CD14-positive monocyte (primary cell): ENCODE measurements at regions not wholly inside any gene's neighbourhood (a gene's known extent, or its start where the extent isn't known, plus 50 kb on each side); places are given as distances from the start of the nearest gene placed in this dataset.
A peak's percentile ranks its signal among the peaks of the same experiment; 100 is the strongest.

Source experiments
- DNase-seq, 3 donors: peaks; one replicate each; pipeline ENCODE4 v3.0.0-alpha.2; 2011 to 2022
- H2AFZ ChIP-seq: 2 replicates; pipeline ENCODE4 v1.6.0; 2012; ENCODE audit warnings: mild to moderate bottlenecking, low read depth, low read length, inconsistent platforms; ENCODE audit not compliant: insufficient read depth, poor library complexity, severe bottlenecking
- H3K27ac ChIP-seq, 2 donors: 1 replicate in 1 of 2; 2 replicates in 1 of 2; pipeline ENCODE4 v1.5.1; 2012 to 2013; ENCODE audit warnings: low read length in 2 of 2, control low read depth in 1 of 2, inconsistent platforms in 1 of 2, low read depth in 1 of 2, mild to moderate bottlenecking in 1 of 2
- H3K27me3 ChIP-seq, 2 donors: one replicate each; pipeline versions ENCODE4 v1.6.0 to v1.6.1; 2011 to 2013; ENCODE audit warnings: low read length in 2 of 2; ENCODE audit not compliant: control insufficient read depth in 2 of 2, insufficient read depth in 2 of 2
- H3K36me3 ChIP-seq, 2 donors: replicated peaks in 1 of 2; 1 replicate in 1 of 2; 2 replicates in 1 of 2; pipeline versions ENCODE4 v1.5.1 to v1.6.1; 2012 to 2013; ENCODE audit warnings: low read length in 2 of 2, control low read depth in 1 of 2, inconsistent platforms in 1 of 2, mild to moderate bottlenecking in 1 of 2; ENCODE audit not compliant: insufficient read depth in 2 of 2, control insufficient read depth in 1 of 2
- H3K4me1 ChIP-seq, 2 donors: 1 replicate in 1 of 2; 2 replicates in 1 of 2; pipeline versions ENCODE4 v1.5.1 to v1.6.1; 2012 to 2013; ENCODE audit warnings: low read length in 2 of 2, control low read depth in 1 of 2, inconsistent platforms in 1 of 2, mild to moderate bottlenecking in 1 of 2, moderate library complexity in 1 of 2; ENCODE audit not compliant: insufficient read depth in 2 of 2, control insufficient read depth in 1 of 2
- H3K4me2 ChIP-seq: replicated peaks from 2 replicates; pipeline ENCODE3; 2012; ENCODE audit warnings: low read length, moderate library complexity, mild to moderate bottlenecking; ENCODE audit not compliant: poor library complexity, severe bottlenecking; ENCODE audit errors: extremely low read depth
- H3K4me3 ChIP-seq, 3 experiments: fragments of 200-600 bp in 1 of 3; sonication (generic) in 1 of 3; replicated peaks in 1 of 3; 1 replicate in 2 of 3; 2 replicates in 1 of 3; pipeline ENCODE4 v1.5.1; 2011 to 2013; ENCODE audit warnings: low read length in 3 of 3, mild to moderate bottlenecking in 3 of 3, control low read depth in 2 of 3, low read depth in 2 of 3, inconsistent platforms in 1 of 3, moderate library complexity in 1 of 3
- H3K79me2 ChIP-seq: 2 replicates; pipeline ENCODE4 v1.6.0; 2012; ENCODE audit warnings: mild to moderate bottlenecking, control low read depth, inconsistent platforms, low read length, moderate library complexity; ENCODE audit not compliant: insufficient read depth
- H3K9ac ChIP-seq: 2 replicates; pipeline ENCODE4 v1.6.0; 2017; ENCODE audit warnings: low read length, mild to moderate bottlenecking; ENCODE audit not compliant: insufficient read depth, poor library complexity, severe bottlenecking
- H3K9me3 ChIP-seq, 2 donors: replicated peaks in 1 of 2; 1 replicate in 1 of 2; 2 replicates in 1 of 2; pipeline versions ENCODE4 v1.5.1 to v1.6.1; 2012 to 2013; ENCODE audit warnings: low read length in 2 of 2, control low read depth in 1 of 2; ENCODE audit not compliant: control insufficient read depth in 1 of 2, insufficient read depth in 1 of 2
- H4K20me1 ChIP-seq: 2 replicates; pipeline ENCODE4 v1.6.0; 2012; ENCODE audit warnings: mild to moderate bottlenecking, low read length, control low read depth, moderate library complexity; ENCODE audit not compliant: insufficient read depth
- H3K27ac Mint-ChIP-seq, 7 donors: one replicate each; pipeline ENCODE4 v1.8.0; 2020; ENCODE audit warnings: mild to moderate bottlenecking in 7 of 7, mixed read lengths in 7 of 7, moderate library complexity in 6 of 7, inconsistent platforms in 2 of 7
- H3K27me3 Mint-ChIP-seq, 3 donors: one replicate each; pipeline ENCODE4 v1.8.0; 2021 to 2022; ENCODE audit warnings: low read depth in 3 of 3, mild to moderate bottlenecking in 3 of 3, mixed read lengths in 3 of 3, moderate library complexity in 3 of 3, inconsistent platforms in 1 of 3
- H3K36me3 Mint-ChIP-seq, 2 donors: one replicate each; pipeline ENCODE4 v1.8.0; 2020; ENCODE audit warnings: mixed read lengths in 2 of 2, inconsistent platforms in 1 of 2, mild to moderate bottlenecking in 1 of 2
- H3K4me1 Mint-ChIP-seq: one replicate; pipeline ENCODE4 v1.8.0; 2020; ENCODE audit warnings: mild to moderate bottlenecking, mixed read lengths
- H3K4me3 Mint-ChIP-seq, 2 donors: one replicate each; pipeline ENCODE4 v1.8.0; 2020; ENCODE audit warnings: mild to moderate bottlenecking in 2 of 2, mixed read lengths in 2 of 2, moderate library complexity in 1 of 2
- H3K9me3 Mint-ChIP-seq, 7 donors: one replicate each; pipeline ENCODE4 v1.8.0; 2020 to 2022; ENCODE audit warnings: mixed read lengths in 7 of 7, mild to moderate bottlenecking in 6 of 7, moderate library complexity in 6 of 7, inconsistent platforms in 2 of 7
- WGBS: methylation state at CpG from one replicate; pipeline ENCODE4 v1.1.5; 2013; ENCODE audit warnings: missing lambda C conversion rate; ENCODE audit not compliant: insufficient coverage; 5-methylcytosine and 5-hydroxymethylcytosine counted together
- intact Hi-C, 2 donors: fragments of 100-400 bp; cut with micrococcal nuclease; formaldehyde crosslinking; loops; one replicate each; pipeline versions ENCODE4 v1.15.0 to v1.15.1; 2023
- TF ChIP-seq, protein P1 (sequence below): fragments of 200-600 bp; IDR thresholded peaks from one replicate; pipeline ENCODE4 v1.8.0; 2022; ENCODE audit warnings: antibody characterized with exemption, mild to moderate bottlenecking

GRCh38 chr11:10397226-10397987 is 57.7 kb upstream of the AMPD3 start:
- H3K27me3 Mint-ChIP-seq: peaks cover 5 to 16% (median 11%) of the 10 kb centered on the region in 3 donors
- Histone ChIP-seq H3K4me2 (no peak overlapping the region), H3K27me3 (peaks cover 0 to 1% of the 10 kb centered on the region in 2 donors), H3K4me3 (no peak overlapping the region), H3K27ac (no peak overlapping the region), H3K9me3 (no peaks in the 10 kb centered on the region), H4K20me1 (no peaks in the 10 kb centered on the region), H3K79me2 (no peaks in the 10 kb centered on the region), H3K9ac (no peak overlapping the region), H3K4me1 (peaks cover 42 to 43% of the 10 kb centered on the region in 2 donors), H3K36me3 (no peaks in the 10 kb centered on the region), H2AFZ (no peak overlapping the region)
- peaks cover 0 to 7% of the 10 kb centered on the region in 2 donors for H3K36me3 Mint-ChIP-seq
- peak overlapping the region in 3 of 7 donors; percentile 13 to 80 (median 65) for H3K27ac Mint-ChIP-seq
- H3K4me3 Mint-ChIP-seq: no peak overlapping the region
- WGBS: 100% methylated on average over 1 of the region's 7 CpGs
- no peak for DNase-seq
- intact Hi-C loops: no loop called here
- peaks cover 0 to 7% (median 3%) of the 10 kb centered on the region in 7 donors for H3K9me3 Mint-ChIP-seq
- H3K4me1 Mint-ChIP-seq: peaks cover 55% of the 10 kb centered on the region
- TF ChIP-seq, protein P1, sequence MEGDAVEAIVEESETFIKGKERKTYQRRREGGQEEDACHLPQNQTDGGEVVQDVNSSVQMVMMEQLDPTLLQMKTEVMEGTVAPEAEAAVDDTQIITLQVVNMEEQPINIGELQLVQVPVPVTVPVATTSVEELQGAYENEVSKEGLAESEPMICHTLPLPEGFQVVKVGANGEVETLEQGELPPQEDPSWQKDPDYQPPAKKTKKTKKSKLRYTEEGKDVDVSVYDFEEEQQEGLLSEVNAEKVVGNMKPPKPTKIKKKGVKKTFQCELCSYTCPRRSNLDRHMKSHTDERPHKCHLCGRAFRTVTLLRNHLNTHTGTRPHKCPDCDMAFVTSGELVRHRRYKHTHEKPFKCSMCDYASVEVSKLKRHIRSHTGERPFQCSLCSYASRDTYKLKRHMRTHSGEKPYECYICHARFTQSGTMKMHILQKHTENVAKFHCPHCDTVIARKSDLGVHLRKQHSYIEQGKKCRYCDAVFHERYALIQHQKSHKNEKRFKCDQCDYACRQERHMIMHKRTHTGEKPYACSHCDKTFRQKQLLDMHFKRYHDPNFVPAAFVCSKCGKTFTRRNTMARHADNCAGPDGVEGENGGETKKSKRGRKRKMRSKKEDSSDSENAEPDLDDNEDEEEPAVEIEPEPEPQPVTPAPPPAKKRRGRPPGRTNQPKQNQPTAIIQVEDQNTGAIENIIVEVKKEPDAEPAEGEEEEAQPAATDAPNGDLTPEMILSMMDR: no peak

DNA sequence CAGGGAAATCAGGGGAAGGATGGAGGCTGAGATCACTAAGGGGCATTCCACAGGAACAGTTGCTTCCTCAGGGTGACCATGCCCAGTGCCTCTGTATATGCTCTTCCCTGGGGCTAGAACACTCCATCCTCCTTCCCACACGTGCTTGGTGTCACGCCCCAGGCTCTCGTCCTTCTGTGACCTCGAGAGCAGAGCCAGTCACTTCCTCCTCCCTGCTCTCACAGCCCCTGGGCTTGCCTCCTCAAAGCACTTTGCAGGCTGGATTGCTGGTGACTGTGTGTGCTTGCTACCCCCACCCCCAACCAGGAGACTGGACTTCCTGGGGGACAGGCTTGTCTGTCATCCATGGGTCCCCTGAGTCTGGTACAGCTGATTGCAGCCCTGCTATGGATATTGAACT is 56.5 kb upstream of the AMPD3 start:
- DNase-seq: peak; percentile 39 to 88 (median 65)
- H2AFZ ChIP-seq: no peak overlapping the region

More for the DNA sequence above, 56.5 kb upstream of the AMPD3 start:
- peak overlapping the region in 4 of 7 donors; percentile 33 to 80 (median 38) for H3K27ac Mint-ChIP-seq
- no peak overlapping the region for H3K9ac ChIP-seq
- H3K27me3 ChIP-seq: no peaks in the 10 kb centered on the region
- H3K4me1 Mint-ChIP-seq: peaks cover 52% of the 10 kb centered on the region
- H3K36me3 Mint-ChIP-seq: peaks cover 0 to 9% of the 10 kb centered on the region in 2 donors
- H3K4me2 ChIP-seq: no peak overlapping the region
- no peak overlapping the region for H3K4me3 Mint-ChIP-seq
- TF ChIP-seq, protein P1: no peak
- 0% methylated on average over 3 of the region's 4 CpGs for WGBS
- no peaks in the 10 kb centered on the region for H3K36me3 ChIP-seq
- H4K20me1 ChIP-seq: no peaks in the 10 kb centered on the region
- no peaks in the 10 kb centered on the region for H3K9me3 ChIP-seq
- H3K27ac ChIP-seq: no peak overlapping the region
- peaks cover 0 to 7% (median 2%) of the 10 kb centered on the region in 7 donors for H3K9me3 Mint-ChIP-seq
- peaks cover 3 to 9% (median 8%) of the 10 kb centered on the region in 3 donors for H3K27me3 Mint-ChIP-seq
- no peaks in the 10 kb centered on the region for H3K79me2 ChIP-seq
- H3K4me1 ChIP-seq: peaks cover 41% of the 10 kb centered on the region in 2 donors
- no peak overlapping the region for H3K4me3 ChIP-seq
- intact Hi-C loops: no loop called here
